GM12892 (cell line): ENCODE measurements at regions not wholly inside any gene's neighbourhood (a gene's known extent, or its start where the extent isn't known, plus 50 kb on each side); places are given as distances from the start of the nearest gene placed in this dataset.

Experiments
- POLR2A ChIP-seq: IDR thresholded peaks from 2 replicates; pipeline ENCODE4 v1.6.1; 2011; ENCODE audit warnings: low read depth, low read length, control low read depth
- POLR2AphosphoS5 ChIP-seq: IDR thresholded peaks from 2 replicates; pipeline ENCODE4 v1.6.1; 2011; ENCODE audit warnings: low read depth, low read length, control low read depth

DNA sequence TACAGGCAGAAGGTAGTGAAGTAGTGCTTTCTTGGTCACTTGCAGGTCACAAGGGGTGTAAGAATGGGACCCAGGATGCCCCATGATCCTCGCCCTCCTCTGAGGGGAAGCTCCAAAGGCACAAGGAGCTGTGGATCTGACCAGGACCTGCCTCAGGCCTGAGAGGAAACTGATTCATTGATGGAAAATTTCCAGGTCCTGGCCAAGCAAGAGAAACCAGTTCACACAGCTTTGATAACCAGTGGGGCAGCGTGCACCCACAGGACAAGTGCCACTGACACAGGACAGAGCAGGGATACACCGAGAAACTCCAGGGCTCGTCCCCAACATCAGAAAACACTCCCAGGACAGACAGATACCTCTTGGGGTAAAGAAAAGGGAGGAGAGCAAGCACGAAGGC is 177.1 kb downstream of the RBM26 start:
- TF ChIP-seq POLR2A, result no peak
- no peak for TF ChIP-seq POLR2AphosphoS5
